K562 (cell line): ENCODE measurements at regions not wholly inside any gene's neighbourhood (a gene's known extent, or its start where the extent isn't known, plus 50 kb on each side); places are given as distances from the start of the nearest gene placed in this dataset.

Experiments
- ATAC-seq: fragments of 200-7000 bp; cut with Tn5 transposase; 3 replicates; pipeline ENCODE4 v1.9.1; 2020; ENCODE audit warnings: moderate library complexity
- BruUV-seq: library from RNA; stranded (reverse); fragments of 400-500 nt; replicated peaks from 2 replicates; lab custom pipeline; 2021; lab: Mats Ljungman, UMichigan
- CTCF ChIA-PET: fragments of 300-600 bp; formaldehyde crosslinking; extraction: SDS; loops from one replicate; lab custom pipeline; 2021; ENCODE audit warnings: low intra/inter-chr PET ratio; lab: Yijun Ruan, JAX
- POLR2A ChIA-PET: fragments of 300-600, 350-650 bp; sonication (Branson Sonifier 250); formaldehyde crosslinking; extraction: SDS; loops from one replicate; lab custom pipeline; 2021; ENCODE audit warnings: antibody characterized with exemption, inconsistent platforms; lab: Yijun Ruan, JAX
- DNase-seq, 4 experiments: peaks; one replicate each; pipeline versions ENCODE4 v3.0.0 to v3.0.0-alpha.2; 2011 to 2018; ENCODE audit warnings: low spot score in 3 of 4, mixed read lengths in 3 of 4; ENCODE audit errors: extremely low read depth in 1 of 4
- FAIRE-seq: peaks from 2 replicates; lab custom pipeline; 2011; peaks lifted over from hg19 to GRCh38; lab: Jason Lieb, UNC
- H2AFZ ChIP-seq: 2 replicates; pipeline ENCODE4 v1.6.0; 2011; ENCODE audit warnings: low read depth, low read length, control low read depth, inconsistent platforms
- H3K27ac ChIP-seq: fragments of 200-600 bp; 3 replicates; pipeline ENCODE4 v1.8.0; 2011; ENCODE audit warnings: low read depth, mild to moderate bottlenecking, control low read depth, inconsistent platforms, low read length, moderate library complexity, mixed read lengths; ENCODE audit errors: extremely low read depth
- H3K27me3 ChIP-seq, 2 experiments: fragments of 300-600 bp in 1 of 2; 2 replicates in 1 of 2; 3 replicates in 1 of 2; pipeline versions ENCODE4 v1.6.0 to v1.8.0; 2011; ENCODE audit warnings: inconsistent platforms in 2 of 2, low read length in 2 of 2, mild to moderate bottlenecking in 1 of 2, mixed read lengths in 1 of 2, moderate library complexity in 1 of 2; ENCODE audit not compliant: control insufficient read depth in 2 of 2, insufficient read depth in 2 of 2
- H3K36me3 ChIP-seq: fragments of 300-600 bp; 3 replicates; pipeline ENCODE4 v1.8.0; 2011; ENCODE audit warnings: mild to moderate bottlenecking, low read length, inconsistent platforms; ENCODE audit not compliant: control insufficient read depth, insufficient read depth
- H3K4me1 ChIP-seq, 2 experiments: fragments of 200-600 bp in 1 of 2; replicated peaks in 1 of 2; 2 replicates in 1 of 2; 3 replicates in 1 of 2; pipeline versions ENCODE4 v1.5.1 to v1.8.0; 2011; ENCODE audit warnings: inconsistent platforms in 2 of 2, low read length in 2 of 2, mild to moderate bottlenecking in 1 of 2, mixed read lengths in 1 of 2, moderate library complexity in 1 of 2; ENCODE audit not compliant: control insufficient read depth in 2 of 2, insufficient read depth in 2 of 2
- H3K4me2 ChIP-seq: 2 replicates; pipeline ENCODE4 v1.6.1; 2011; ENCODE audit warnings: low read length, control low read depth, inconsistent platforms, mixed read lengths; ENCODE audit not compliant: insufficient read depth
- H3K4me3 ChIP-seq: fragments of 200-600 bp; sonication (generic), shearing (Covaris generic); 2 replicates; pipeline ENCODE4 v1.5.1; 2016; ENCODE audit warnings: control low read depth, inconsistent platforms
- H3K79me2 ChIP-seq: fragments of 200-600 bp; 3 replicates; pipeline ENCODE4 v1.8.0; 2011; ENCODE audit warnings: low read length, inconsistent platforms; ENCODE audit not compliant: control insufficient read depth, insufficient read depth
- H3K9ac ChIP-seq, 2 experiments: 2 replicates each; pipeline versions ENCODE4 v1.6.0 to v1.6.1; 2011; ENCODE audit warnings: low read depth in 2 of 2, low read length in 2 of 2, control low read depth in 1 of 2, inconsistent platforms in 1 of 2, mild to moderate bottlenecking in 1 of 2, mixed read lengths in 1 of 2; ENCODE audit not compliant: insufficient read depth in 1 of 2
- H3K9me1 ChIP-seq: one replicate; pipeline ENCODE4 v1.6.0; 2011; ENCODE audit warnings: inconsistent platforms, mild to moderate bottlenecking, low read length, moderate library complexity; ENCODE audit not compliant: control insufficient read depth, insufficient read depth
- H3K9me3 ChIP-seq: replicated peaks from 2 replicates; pipeline ENCODE4 v1.5.1; 2011; ENCODE audit warnings: low read depth, low read length, inconsistent platforms; ENCODE audit not compliant: control insufficient read depth, insufficient read depth
- H4K20me1 ChIP-seq: replicated peaks from 2 replicates; pipeline ENCODE4 v1.6.1; 2011; ENCODE audit warnings: low read length, inconsistent platforms, mixed read lengths; ENCODE audit not compliant: control insufficient read depth, insufficient read depth
- CBFB ChIP-seq: sonication (generic); formaldehyde crosslinking; IDR thresholded peaks from 2 replicates; pipeline ENCODE4 v1.4.0; 2020; ENCODE audit warnings: mild to moderate bottlenecking, missing genetic modification reagents
- MCM7 ChIP-seq, 2 experiments: fragments of 450-650 bp; IDR thresholded peaks; 2 replicates each; pipeline ENCODE4 v1.6.1; 2016 to 2018
- MTA2 ChIP-seq: fragments of 450-650 bp; IDR thresholded peaks from 2 replicates; pipeline ENCODE4 v1.6.1; 2016; ENCODE audit warnings: low read depth
- MTF1 ChIP-seq: fragments of 250-450 bp; sonication (Bioruptor Pico); IDR thresholded peaks from 2 replicates; pipeline ENCODE4 v1.9.0; 2021; ENCODE audit warnings: moderate library complexity, mild to moderate bottlenecking, inconsistent platforms, borderline replicate concordance
- RBM25 ChIP-seq: fragments of 200-400 bp; formaldehyde crosslinking; IDR thresholded peaks from 2 replicates; pipeline ENCODE4 v1.6.1; 2018; ENCODE audit warnings: low read length, low read depth, moderate library complexity; ENCODE audit not compliant: severe bottlenecking
- STAT5A ChIP-seq: IDR thresholded peaks from 2 replicates; pipeline ENCODE4 v1.6.1; 2012; ENCODE audit warnings: low read length, inconsistent platforms, borderline replicate concordance
- ZBED1 ChIP-seq: IDR thresholded peaks from 2 replicates; pipeline ENCODE4 v1.6.1; 2014
- ZFPM2 ChIP-seq: fragments of 250-450 bp; sonication (Bioruptor Pico); IDR thresholded peaks from 2 replicates; pipeline ENCODE4 v1.5.1; 2022; ENCODE audit warnings: mild to moderate bottlenecking
- ZNF282 ChIP-seq: sonication (generic); formaldehyde crosslinking; IDR thresholded peaks from 2 replicates; pipeline ENCODE4 v1.8.1; 2023; ENCODE audit warnings: missing genetic modification reagents
- ZNF354B ChIP-seq: fragments of 250-450 bp; sonication (Bioruptor Pico); IDR thresholded peaks from 2 replicates; pipeline ENCODE4 v1.4.0; 2020
- ZNF384 ChIP-seq: IDR thresholded peaks from 2 replicates; pipeline ENCODE4 v1.6.1; 2012; ENCODE audit warnings: low read depth, low read length, improper control_type of control experiment
- WGBS: fragments of 100-300 bp; shearing (Covaris generic); methylation state at CpG from one replicate; pipeline ENCODE4 v1.1.6; 2016; ENCODE audit warnings: low coverage, mixed read lengths; ENCODE audit not compliant: insufficient coverage; ENCODE audit errors: missing lambda C conversion rate; 5-methylcytosine and 5-hydroxymethylcytosine counted together
- in situ Hi-C: fragments of 300-500 bp; cut with MboI; formaldehyde crosslinking; loops from 4 replicates; pipeline ENCODE4 v1.15.0; 2018; ENCODE audit warnings: inconsistent platforms, mixed read lengths
- intact Hi-C: fragments of 100-400 bp; cut with micrococcal nuclease; formaldehyde crosslinking; loops from 2 replicates; pipeline ENCODE4 v1.14.2; 2022
- TF ChIP-seq, protein P1 (sequence below): fragments of 450-650 bp; IDR thresholded peaks from 2 replicates; pipeline ENCODE4 v1.6.1; 2018; ENCODE audit not compliant: partially characterized antibody
- TF ChIP-seq, protein P2 (sequence below): sonication (generic); formaldehyde crosslinking; IDR thresholded peaks from 2 replicates; pipeline ENCODE4 v1.8.1; 2023; ENCODE audit warnings: mild to moderate bottlenecking, missing genetic modification reagents

DNA sequence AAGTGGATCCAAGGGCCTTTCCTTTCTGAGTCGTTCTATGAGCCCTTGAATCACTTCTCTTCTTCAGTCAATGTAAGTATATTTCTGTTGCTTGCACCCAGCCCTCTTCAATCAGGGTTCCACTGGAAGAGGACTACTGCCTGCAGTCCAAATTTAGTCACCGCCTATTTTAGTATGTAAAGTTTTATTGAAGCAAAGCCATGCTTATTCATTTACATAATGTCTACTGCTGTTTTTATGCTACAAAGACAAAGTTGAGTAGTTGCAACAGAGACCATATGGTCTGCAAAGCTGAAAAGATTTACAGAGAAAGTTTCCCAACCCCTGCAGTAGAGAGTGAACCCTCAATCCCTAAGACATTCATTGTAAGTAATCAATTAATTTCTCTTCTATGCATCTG, 332.5 kb upstream of the TNP1 start:
- Histone ChIP-seq H3K4me1 (no peaks in the 10 kb centered on the region), H2AFZ (no peak overlapping the region), H3K4me2 (no peak overlapping the region), H3K9me3 (no peaks in the 10 kb centered on the region), H3K9me1 (no peaks in the 10 kb centered on the region), H3K27ac (no peak overlapping the region), H3K36me3 (no peaks in the 10 kb centered on the region), H3K79me2 (no peaks in the 10 kb centered on the region), H3K4me3 (no peak overlapping the region), H3K9ac (no peak overlapping the region), H3K27me3 (no peaks in the 10 kb centered on the region), H4K20me1 (no peaks in the 10 kb centered on the region)
- 14% methylated on average over 2 of the region's 2 CpGs for WGBS
- in situ Hi-C loops (no loop called here), intact Hi-C loops (no loop called here)
- BruUV-seq: no TSS peak
- ChIA-PET CTCF (no interaction called here), POLR2A (interaction anchor here (0.6 kb wide), 1 partner anchor 214 kb away, joined by 3 read pairs; no protein-coding TSS in a partner anchor)
- FAIRE-seq (no peak), ATAC-seq (no peak), DNase-seq (no peak)
- TF ChIP-seq ZNF354B (CRISPR knock-in tag): no peak
- no peak for TF ChIP-seq ZBED1

- H3K4me2 ChIP-seq: no peak overlapping the region
- H3K4me1 ChIP-seq: no peaks in the 10 kb centered on the region
- ATAC-seq (no peak), FAIRE-seq (no peak), DNase-seq (no peak)
- no TSS peak for BruUV-seq
- in situ Hi-C loops: no loop called here
- WGBS: 11% methylated on average over 2 of the region's 2 CpGs
- intact Hi-C loops: no loop called here
- 0 out of 5 replicates have a peak, but pooled peaks cover 0 to 5% of the 10 kb centered on the region in 2 experiments for H3K27me3 ChIP-seq
- ChIA-PET POLR2A (no interaction called here), CTCF (no interaction called here)
- H4K20me1 ChIP-seq: no peaks in the 10 kb centered on the region
- TF ChIP-seq MCM7 (IDR thresholded peaks at IDR 0.05) (no peak), ZFPM2 (CRISPR knock-in tag) (no peak), STAT5A (no peak), ZNF282 (no peak), RBM25 (no peak), MTA2 (no peak), ZNF384 (no peak), MTF1 (CRISPR knock-in tag) (no peak), CBFB (CRISPR knock-in tag) (no peak)
- TF ChIP-seq, protein P1, sequence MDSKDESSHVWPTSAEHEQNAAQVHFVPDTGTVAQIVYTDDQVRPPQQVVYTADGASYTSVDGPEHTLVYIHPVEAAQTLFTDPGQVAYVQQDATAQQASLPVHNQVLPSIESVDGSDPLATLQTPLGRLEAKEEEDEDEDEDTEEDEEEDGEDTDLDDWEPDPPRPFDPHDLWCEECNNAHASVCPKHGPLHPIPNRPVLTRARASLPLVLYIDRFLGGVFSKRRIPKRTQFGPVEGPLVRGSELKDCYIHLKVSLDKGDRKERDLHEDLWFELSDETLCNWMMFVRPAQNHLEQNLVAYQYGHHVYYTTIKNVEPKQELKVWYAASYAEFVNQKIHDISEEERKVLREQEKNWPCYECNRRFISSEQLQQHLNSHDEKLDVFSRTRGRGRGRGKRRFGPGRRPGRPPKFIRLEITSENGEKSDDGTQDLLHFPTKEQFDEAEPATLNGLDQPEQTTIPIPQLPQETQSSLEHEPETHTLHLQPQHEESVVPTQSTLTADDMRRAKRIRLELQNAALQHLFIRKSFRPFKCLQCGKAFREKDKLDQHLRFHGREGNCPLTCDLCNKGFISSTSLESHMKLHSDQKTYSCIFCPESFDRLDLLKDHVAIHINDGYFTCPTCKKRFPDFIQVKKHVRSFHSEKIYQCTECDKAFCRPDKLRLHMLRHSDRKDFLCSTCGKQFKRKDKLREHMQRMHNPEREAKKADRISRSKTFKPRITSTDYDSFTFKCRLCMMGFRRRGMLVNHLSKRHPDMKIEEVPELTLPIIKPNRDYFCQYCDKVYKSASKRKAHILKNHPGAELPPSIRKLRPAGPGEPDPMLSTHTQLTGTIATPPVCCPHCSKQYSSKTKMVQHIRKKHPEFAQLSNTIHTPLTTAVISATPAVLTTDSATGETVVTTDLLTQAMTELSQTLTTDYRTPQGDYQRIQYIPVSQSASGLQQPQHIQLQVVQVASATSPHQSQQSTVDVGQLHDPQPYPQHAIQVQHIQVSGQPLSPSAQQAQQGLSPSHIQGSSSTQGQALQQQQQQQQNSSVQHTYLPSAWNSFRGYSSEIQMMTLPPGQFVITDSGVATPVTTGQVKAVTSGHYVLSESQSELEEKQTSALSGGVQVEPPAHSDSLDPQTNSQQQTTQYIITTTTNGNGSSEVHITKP: no peak
- TF ChIP-seq, protein P2, sequence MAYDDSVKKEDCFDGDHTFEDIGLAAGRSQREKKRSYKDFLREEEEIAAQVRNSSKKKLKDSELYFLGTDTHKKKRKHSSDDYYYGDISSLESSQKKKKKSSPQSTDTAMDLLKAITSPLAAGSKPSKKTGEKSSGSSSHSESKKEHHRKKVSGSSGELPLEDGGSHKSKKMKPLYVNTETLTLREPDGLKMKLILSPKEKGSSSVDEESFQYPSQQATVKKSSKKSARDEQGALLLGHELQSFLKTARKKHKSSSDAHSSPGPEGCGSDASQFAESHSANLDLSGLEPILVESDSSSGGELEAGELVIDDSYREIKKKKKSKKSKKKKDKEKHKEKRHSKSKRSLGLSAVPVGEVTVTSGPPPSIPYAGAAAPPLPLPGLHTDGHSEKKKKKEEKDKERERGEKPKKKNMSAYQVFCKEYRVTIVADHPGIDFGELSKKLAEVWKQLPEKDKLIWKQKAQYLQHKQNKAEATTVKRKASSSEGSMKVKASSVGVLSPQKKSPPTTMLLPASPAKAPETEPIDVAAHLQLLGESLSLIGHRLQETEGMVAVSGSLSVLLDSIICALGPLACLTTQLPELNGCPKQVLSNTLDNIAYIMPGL: no peak
- H2AFZ ChIP-seq: no peak overlapping the region
- no peaks in the 10 kb centered on the region for H3K36me3 ChIP-seq
- no peak overlapping the region for H3K4me3 ChIP-seq
- no peaks in the 10 kb centered on the region for H3K9me3 ChIP-seq
- no peak overlapping the region for H3K27ac ChIP-seq
- no peaks in the 10 kb centered on the region for H3K9me1 ChIP-seq
- H3K9ac ChIP-seq: no peak overlapping the region
- H3K79me2 ChIP-seq: no peaks in the 10 kb centered on the region
These were observed 329.9 kb upstream of the TNP1 start for GRCh38 chr2:217189747-217190146.
